ENCODE measurements at regions not wholly inside any gene's neighbourhood (a gene's known extent, or its start where the extent isn't known, plus 50 kb on each side); places are given as distances from the start of the nearest gene placed in this dataset.

DNA sequence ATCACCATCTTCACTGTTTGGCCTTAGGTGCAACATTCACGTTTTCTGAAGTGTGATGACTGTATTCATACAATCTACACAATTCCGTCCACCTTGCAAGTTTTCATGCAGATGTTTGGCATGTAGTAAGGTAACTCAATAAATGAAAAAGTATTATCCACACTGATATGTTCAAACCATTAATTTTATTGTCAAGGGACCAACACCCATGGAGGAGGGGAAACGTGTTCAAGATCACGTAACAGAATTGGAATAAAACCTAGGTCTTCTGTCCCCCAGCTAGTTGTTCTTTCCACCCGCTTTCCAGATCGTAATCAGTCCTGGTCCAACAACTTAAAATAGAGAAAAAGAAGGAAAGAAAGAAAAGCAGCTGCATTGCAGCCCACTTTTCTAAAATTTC lies 560.4 kb upstream of the MCTP2 start:
- no peaks in the 10 kb centered on the region for H3K27me3 ChIP-seq (replicated peaks; ENCODE audit: insufficient read depth)
- no peaks in the 10 kb centered on the region for H3K4me1 ChIP-seq (ENCODE audit: control insufficient read depth in 1 of 2, low read depth in 2 of 2)
- ATAC-seq (ENCODE audit: insufficient number of reproducible peaks, low FRiP score, low read depth) (no peak), DNase-seq (ENCODE audit: low spot score) (no peak)
- no peak overlapping the region for H3K4me3 ChIP-seq
- TF ChIP-seq, protein P1, sequence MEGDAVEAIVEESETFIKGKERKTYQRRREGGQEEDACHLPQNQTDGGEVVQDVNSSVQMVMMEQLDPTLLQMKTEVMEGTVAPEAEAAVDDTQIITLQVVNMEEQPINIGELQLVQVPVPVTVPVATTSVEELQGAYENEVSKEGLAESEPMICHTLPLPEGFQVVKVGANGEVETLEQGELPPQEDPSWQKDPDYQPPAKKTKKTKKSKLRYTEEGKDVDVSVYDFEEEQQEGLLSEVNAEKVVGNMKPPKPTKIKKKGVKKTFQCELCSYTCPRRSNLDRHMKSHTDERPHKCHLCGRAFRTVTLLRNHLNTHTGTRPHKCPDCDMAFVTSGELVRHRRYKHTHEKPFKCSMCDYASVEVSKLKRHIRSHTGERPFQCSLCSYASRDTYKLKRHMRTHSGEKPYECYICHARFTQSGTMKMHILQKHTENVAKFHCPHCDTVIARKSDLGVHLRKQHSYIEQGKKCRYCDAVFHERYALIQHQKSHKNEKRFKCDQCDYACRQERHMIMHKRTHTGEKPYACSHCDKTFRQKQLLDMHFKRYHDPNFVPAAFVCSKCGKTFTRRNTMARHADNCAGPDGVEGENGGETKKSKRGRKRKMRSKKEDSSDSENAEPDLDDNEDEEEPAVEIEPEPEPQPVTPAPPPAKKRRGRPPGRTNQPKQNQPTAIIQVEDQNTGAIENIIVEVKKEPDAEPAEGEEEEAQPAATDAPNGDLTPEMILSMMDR (IDR thresholded peaks at IDR 0.05) = no peak
- no peaks in the 10 kb centered on the region for H3K36me3 ChIP-seq
- no peaks in the 10 kb centered on the region for H3K9me3 ChIP-seq
- no peak overlapping the region for H3K27ac ChIP-seq

DNA sequence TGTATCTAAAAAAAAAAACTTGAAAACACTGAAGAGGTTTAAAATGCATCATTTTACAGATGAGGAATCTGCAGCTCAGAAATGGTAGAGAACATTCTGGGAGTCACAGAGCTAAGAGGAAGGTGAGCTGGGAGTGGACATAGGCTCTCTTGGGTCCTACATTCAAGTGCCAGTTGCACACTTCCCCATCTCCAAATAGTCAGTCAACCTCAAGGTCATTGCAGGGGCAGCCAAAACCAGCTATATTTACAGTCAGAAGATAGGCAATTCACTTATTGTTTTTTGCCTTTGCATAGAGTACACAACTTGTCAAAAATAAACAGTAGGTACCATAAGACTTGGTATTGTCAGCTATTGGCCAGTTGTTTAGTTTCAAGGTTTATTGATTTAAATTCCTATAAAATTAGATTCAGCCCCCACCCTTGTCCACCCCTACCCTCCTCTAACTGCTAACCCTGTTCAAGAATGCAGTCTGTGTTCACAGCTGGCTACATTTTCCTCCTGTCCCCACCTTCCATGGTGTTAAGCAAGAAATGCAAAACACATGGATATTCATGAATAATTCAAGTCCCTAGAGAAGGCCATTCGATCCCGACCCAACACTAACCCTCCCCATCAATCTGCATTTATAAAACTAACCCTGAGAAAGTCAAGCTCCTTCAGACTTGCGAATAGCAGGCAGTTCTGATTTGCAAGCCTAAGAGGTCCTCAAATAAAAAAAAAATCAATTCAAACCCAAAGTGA lies 567.0 kb upstream of the MCTP2 start:
- Histone ChIP-seq H3K9me3 (no peaks in the 10 kb centered on the region), H3K27ac (no peak overlapping the region), H3K36me3 (no peaks in the 10 kb centered on the region), H3K4me1 (ENCODE audit: control insufficient read depth in 1 of 2, low read depth in 2 of 2) (no peaks in the 10 kb centered on the region), H3K27me3 (replicated peaks; ENCODE audit: insufficient read depth) (no peaks in the 10 kb centered on the region), H3K4me3 (no peak overlapping the region)
- TF ChIP-seq, protein P1 (IDR thresholded peaks at IDR 0.05) = no peak
- DNase-seq (ENCODE audit: low spot score) (no peak), ATAC-seq (ENCODE audit: insufficient number of reproducible peaks, low FRiP score, low read depth) (no peak)

DNA sequence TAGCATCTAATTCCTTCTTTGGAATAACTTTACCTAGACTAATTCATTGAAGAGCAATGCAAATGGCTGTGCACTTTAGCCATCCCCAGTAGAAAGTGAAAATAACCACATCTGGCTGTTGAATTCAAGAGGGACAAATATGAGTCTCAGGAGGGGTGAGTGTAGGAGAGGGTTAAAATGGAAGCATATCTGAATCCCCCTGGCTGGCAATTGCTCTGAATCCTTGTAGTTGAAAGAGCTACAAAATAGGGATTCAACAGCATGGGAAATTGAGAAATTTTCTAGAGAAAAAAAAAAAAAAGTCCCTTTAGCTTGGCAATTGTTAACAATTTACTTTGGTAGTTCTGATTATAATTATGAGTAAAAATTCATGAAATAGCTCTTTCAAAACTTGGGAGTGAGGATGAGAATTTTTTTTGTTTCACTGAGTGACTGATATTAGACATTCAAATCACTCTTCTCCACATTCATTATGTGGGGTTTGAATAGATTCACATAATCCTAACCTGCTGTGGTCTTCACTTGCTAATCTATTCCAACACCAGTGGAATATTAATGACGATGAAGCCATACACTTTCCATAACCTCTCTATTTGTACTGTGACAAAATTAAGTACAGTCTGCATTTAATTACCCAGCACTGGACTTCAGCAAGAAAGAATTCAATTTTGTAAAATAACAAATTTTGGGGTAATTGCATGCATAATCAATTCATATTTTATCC lies 569.0 kb upstream of the MCTP2 start:
- Histone ChIP-seq H3K36me3 (no peaks in the 10 kb centered on the region), H3K27me3 (replicated peaks; ENCODE audit: insufficient read depth) (no peaks in the 10 kb centered on the region), H3K9me3 (no peaks in the 10 kb centered on the region), H3K4me3 (no peak overlapping the region), H3K4me1 (ENCODE audit: control insufficient read depth in 1 of 2, low read depth in 2 of 2) (no peaks in the 10 kb centered on the region), H3K27ac (no peak overlapping the region)
- TF ChIP-seq, protein P1 (IDR thresholded peaks at IDR 0.05) = no peak
- DNase-seq (ENCODE audit: low spot score) = no peak
- ATAC-seq (ENCODE audit: insufficient number of reproducible peaks, low FRiP score, low read depth) = no peak

DNA sequence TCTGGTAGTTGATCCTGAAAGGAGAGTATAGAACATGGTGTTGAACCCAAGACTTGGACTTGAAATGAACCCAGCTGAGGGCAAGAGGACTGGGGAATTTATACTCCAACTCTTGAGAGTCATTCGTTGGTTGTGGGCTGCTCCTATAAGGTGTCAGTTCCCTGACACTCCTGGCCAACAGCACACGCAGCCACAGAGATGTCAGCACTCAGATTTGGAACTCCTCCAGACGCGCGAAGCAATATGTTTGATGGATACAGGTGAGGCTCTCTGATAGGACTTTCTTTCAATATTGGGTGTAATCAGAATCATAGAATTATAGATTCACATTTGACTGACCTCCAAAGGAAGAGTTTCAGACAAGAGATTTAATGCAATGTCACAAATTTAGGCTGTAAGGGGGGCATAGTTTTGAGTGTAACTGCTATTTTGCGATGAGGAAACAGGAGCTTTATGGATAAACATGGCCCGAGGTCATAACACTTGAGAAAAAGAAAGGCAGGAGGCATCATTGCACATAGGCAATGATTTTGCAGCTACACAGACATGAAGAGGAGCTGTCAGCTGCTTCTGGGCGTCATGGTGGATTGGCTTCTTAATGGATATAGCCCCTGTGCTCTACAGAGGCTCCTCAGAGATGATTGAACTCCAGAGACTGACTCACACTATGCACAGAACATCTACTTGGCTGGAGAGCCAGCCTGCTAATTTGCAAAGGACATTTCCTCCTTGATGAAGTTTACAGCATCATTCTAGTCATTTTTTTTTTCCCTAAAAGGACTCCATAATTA lies 569.2 kb upstream of the RGMA start:
- H3K36me3 ChIP-seq = no peaks in the 10 kb centered on the region
- H3K4me1 ChIP-seq (ENCODE audit: control insufficient read depth in 1 of 2, low read depth in 2 of 2) = no peaks in the 10 kb centered on the region
- ATAC-seq (ENCODE audit: insufficient number of reproducible peaks, low FRiP score, low read depth) (no peak), DNase-seq (ENCODE audit: low spot score) (no peak)
- no peak overlapping the region for H3K4me3 ChIP-seq
- H3K27me3 ChIP-seq (replicated peaks; ENCODE audit: insufficient read depth) = no peaks in the 10 kb centered on the region
- H3K9me3 ChIP-seq = no peaks in the 10 kb centered on the region
- TF ChIP-seq, protein P1 (IDR thresholded peaks at IDR 0.05) = no peak
- no peak overlapping the region for H3K27ac ChIP-seq

DNA sequence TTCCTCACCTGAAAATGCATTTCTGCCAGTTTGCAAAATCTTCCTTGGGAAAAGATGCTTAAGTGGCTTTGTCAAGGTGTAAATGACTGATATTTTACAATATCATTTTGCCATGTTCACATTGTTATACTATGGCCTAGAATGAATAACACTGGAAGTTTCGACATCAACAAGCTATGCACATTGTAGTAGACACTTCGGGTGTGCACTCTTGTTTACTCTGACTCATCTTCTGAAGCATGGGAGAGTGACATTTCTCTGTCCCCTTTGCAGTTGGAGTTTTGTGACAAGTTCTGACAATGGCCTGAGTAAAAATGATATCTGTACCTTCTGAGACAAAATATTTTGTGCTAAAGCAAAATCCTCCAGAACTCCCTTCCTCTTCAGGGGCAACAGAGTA lies 567.0 kb upstream of the RGMA start:
- DNase-seq (ENCODE audit: low spot score) = no peak
- no peaks in the 10 kb centered on the region for H3K4me1 ChIP-seq (ENCODE audit: control insufficient read depth in 1 of 2, low read depth in 2 of 2)
- TF ChIP-seq, protein P1 (IDR thresholded peaks at IDR 0.05) = no peak
- ATAC-seq (ENCODE audit: insufficient number of reproducible peaks, low FRiP score, low read depth) = no peak
- no peak overlapping the region for H3K4me3 ChIP-seq
- no peaks in the 10 kb centered on the region for H3K36me3 ChIP-seq
- H3K27ac ChIP-seq = no peak overlapping the region
- no peaks in the 10 kb centered on the region for H3K9me3 ChIP-seq
- H3K27me3 ChIP-seq (replicated peaks; ENCODE audit: insufficient read depth) = no peaks in the 10 kb centered on the region
